ENCODE measurements at regions not wholly inside any gene's neighbourhood (a gene's known extent, or its start where the extent isn't known, plus 50 kb on each side); places are given as distances from the start of the nearest gene placed in this dataset.

DNA sequence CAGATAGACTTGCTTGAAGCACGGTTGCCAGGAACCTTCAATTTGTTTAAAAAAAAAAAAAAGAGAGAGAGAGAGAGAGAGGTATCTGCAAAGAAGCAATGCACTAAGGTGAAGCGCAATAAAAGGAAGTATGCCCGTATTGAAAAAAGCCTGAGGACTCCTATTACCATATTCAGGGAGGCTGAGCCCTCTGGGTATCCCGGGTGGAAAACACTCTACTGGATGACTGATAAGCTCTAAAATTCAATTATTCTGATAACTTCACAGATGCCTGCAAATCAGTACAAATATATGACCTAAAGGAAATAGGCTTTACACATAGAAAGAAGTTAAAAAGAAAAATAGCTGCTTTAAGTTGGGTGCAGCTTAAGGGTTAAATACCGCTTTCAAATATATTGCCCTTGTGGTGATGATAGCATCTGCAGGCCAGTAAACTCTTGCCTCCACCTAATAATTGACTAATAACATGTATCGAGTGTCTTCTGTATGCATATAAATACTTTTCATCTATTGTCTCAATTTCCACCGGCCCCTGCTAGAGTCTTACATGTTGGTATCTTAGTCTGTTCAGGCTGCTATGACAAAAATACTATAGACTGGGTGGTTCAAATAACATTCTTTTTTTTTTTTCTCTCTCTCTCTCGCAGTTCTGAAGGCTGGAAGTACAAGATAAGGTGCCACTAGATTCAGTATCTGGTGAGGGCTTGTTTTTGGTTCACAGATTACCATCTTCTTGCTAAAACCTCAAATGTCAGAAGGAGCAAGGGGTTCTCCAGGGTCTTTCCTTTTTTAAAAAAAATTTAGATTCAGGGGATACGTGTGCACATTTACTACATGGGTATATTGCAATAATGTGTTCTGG, 187.4 kb upstream of the JARID2 start:
- TF ChIP-seq, protein P1, sequence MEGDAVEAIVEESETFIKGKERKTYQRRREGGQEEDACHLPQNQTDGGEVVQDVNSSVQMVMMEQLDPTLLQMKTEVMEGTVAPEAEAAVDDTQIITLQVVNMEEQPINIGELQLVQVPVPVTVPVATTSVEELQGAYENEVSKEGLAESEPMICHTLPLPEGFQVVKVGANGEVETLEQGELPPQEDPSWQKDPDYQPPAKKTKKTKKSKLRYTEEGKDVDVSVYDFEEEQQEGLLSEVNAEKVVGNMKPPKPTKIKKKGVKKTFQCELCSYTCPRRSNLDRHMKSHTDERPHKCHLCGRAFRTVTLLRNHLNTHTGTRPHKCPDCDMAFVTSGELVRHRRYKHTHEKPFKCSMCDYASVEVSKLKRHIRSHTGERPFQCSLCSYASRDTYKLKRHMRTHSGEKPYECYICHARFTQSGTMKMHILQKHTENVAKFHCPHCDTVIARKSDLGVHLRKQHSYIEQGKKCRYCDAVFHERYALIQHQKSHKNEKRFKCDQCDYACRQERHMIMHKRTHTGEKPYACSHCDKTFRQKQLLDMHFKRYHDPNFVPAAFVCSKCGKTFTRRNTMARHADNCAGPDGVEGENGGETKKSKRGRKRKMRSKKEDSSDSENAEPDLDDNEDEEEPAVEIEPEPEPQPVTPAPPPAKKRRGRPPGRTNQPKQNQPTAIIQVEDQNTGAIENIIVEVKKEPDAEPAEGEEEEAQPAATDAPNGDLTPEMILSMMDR (IDR thresholded peaks at IDR 0.05) = no peak
- H3K4me3 ChIP-seq = no peak overlapping the region
- H3K27ac ChIP-seq = no peak overlapping the region
- WGBS, 2 donors = 78 to 80% methylated on average over 9 of the region's 9 CpGs
- H3K4me1 ChIP-seq = peaks cover 0 to 25% (median 9%) of the 10 kb centered on the region in 9 donors
- intact Hi-C loops (cut with DNase I) = no loop called here
- no peaks in the 10 kb centered on the region for H3K36me3 ChIP-seq
- ATAC-seq (no peak), DNase-seq (no peak)
- peaks cover 0 to 14% (median 5%) of the 10 kb centered on the region in 11 donors for H3K9me3 ChIP-seq
- no peaks in the 10 kb centered on the region for H3K27me3 ChIP-seq

DNA sequence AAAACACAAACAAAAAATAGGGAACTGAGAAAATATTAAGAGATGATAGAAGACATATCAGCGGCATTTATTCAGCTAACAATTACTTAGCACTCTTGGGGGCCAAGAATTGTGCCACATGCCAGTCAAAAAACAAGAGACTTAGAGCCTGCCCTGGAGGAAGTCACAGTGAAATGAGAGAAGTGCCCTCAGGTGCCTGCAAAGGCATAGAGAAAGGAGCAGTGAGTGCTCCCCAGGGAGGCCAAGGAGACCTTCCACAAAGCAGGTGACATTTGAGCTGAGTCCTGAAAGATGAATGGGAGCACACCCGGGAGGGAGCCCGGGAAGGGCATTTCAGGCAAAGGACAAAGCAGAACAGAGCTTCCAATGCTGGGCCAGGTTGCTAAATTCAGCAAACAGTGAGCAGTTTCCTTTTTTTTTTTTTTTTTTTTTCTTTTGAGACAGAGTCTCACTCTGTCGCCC, 184.7 kb upstream of the JARID2 start:
- TF ChIP-seq, protein P1 (IDR thresholded peaks at IDR 0.05) = no peak
- H3K36me3 ChIP-seq = no peaks in the 10 kb centered on the region
- peak in 6 of 8 donors; percentile 26 to 57 (median 48) for ATAC-seq
- peaks cover 0 to 40% (median 9%) of the 10 kb centered on the region in 9 donors for H3K4me1 ChIP-seq
- peak in 1 of 2 donors; percentile 18 for DNase-seq
- intact Hi-C loops (cut with DNase I) = no loop called here
- peak overlapping the region in 3 of 10 donors; percentile 4 to 53 (median 10) for H3K27ac ChIP-seq
- 45 to 49% methylated on average over 4 of the region's 4 CpGs for WGBS, 2 donors
- H3K27me3 ChIP-seq = no peaks in the 10 kb centered on the region
- H3K4me3 ChIP-seq = no peak overlapping the region
- peaks cover 0 to 14% (median 5%) of the 10 kb centered on the region in 11 donors for H3K9me3 ChIP-seq

DNA sequence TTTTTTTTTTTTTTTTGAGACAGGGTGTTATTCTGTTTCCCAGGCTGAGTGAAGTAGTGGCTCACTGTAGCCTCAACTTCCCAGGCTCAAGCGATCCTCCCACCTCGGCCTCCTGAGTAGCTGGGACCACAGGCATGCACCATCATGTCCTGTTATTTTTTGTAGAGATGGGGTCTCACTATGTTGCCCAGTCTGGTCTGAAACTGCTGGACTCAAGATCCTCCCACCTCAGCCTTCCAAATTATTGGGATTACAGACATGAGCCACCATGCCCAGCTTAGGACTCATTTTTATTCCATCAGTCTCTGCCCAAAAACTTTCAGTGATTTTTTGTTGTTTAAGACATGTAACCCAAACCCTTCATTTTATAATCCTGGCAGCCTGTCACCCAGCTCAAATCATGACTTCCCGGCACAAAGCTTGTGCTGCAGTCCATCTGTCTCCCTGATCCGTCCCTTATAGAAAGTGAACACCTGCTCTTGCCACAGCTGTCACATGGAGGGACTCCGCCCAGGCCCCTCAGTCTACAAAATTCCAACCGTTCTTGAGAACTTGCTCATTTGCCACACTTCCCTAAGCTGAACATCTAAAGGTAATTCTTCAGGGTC, 183.9 kb upstream of the JARID2 start:
- peak overlapping the region in 2 of 10 donors; percentile 25 to 33 for H3K27ac ChIP-seq
- TF ChIP-seq, protein P1 (IDR thresholded peaks at IDR 0.05) = no peak
- intact Hi-C loops (cut with DNase I) = no loop called here
- H3K36me3 ChIP-seq = no peaks in the 10 kb centered on the region
- no peaks in the 10 kb centered on the region for H3K27me3 ChIP-seq
- ATAC-seq = no peak
- 91 to 92% methylated on average over 6 of the region's 6 CpGs for WGBS, 2 donors
- H3K4me3 ChIP-seq = no peak overlapping the region
- DNase-seq = no peak
- H3K9me3 ChIP-seq = peaks cover 0 to 14% (median 5%) of the 10 kb centered on the region in 11 donors
- H3K4me1 ChIP-seq = peaks cover 0 to 48% (median 9%) of the 10 kb centered on the region in 9 donors

DNA sequence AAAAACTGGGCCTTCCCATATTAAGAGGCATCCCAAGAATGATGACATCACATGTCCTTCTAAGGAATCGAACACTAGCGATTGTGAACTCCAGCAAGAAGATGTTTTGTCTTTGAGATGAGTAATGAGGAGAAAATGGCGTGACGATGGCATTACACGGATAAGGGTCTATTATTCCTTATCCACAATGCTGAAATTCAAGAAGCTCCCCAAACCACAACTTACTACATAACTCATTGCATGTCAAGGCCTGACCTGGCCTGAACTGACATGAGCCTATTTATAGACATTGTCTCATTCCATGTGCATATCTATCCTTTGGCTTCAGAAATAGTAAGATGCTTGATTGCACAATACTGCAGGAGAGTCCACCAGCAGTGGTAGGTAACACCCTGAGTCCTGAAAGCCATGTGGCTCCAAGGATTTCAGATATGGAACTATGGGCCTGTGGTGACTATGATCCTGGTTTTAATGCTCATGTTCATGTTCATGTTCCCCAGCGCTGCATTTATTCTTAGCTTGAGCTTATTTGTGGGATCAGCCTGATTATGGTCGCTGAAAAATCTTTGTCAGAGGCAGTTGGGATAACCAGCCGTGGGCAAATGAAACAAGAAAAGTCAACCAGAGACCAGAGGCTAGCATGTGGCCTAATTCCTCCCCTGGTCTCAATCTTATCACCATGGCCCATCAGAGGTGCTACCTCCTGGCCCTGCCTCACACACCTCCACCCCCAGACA, 183.2 kb upstream of the JARID2 start:
- 86 to 90% methylated on average over 8 of the region's 8 CpGs for WGBS, 2 donors
- no peak overlapping the region for H3K4me3 ChIP-seq
- no peaks in the 10 kb centered on the region for H3K27me3 ChIP-seq
- TF ChIP-seq, protein P1 (IDR thresholded peaks at IDR 0.05) = no peak
- H3K4me1 ChIP-seq = peaks cover 0 to 55% (median 9%) of the 10 kb centered on the region in 9 donors
- DNase-seq = peak in 1 of 2 donors; percentile 28
- no peaks in the 10 kb centered on the region for H3K36me3 ChIP-seq
- intact Hi-C loops (cut with DNase I) = no loop called here
- peak; percentile 65 to 89 (median 80) for ATAC-seq
- peaks cover 0 to 14% (median 5%) of the 10 kb centered on the region in 11 donors for H3K9me3 ChIP-seq
- peak overlapping the region in 3 of 10 donors; percentile 8 to 33 (median 25) for H3K27ac ChIP-seq
